HepG2 (cell line): ENCODE measurements at regions not wholly inside any gene's neighbourhood (a gene's known extent, or its start where the extent isn't known, plus 50 kb on each side); places are given as distances from the start of the nearest gene placed in this dataset.

Experiments used
- ATAC-seq: fragments of 200-7000 bp; cut with Tn5 transposase; 3 replicates; pipeline ENCODE4 v1.9.1; 2020; ENCODE audit warnings: mild to moderate bottlenecking, moderate library complexity
- BruUV-seq: library from RNA; stranded (reverse); fragments of 400-500 nt; replicated peaks from 2 replicates; lab custom pipeline; 2021; lab: Mats Ljungman, UMichigan
- CTCF ChIA-PET: fragments of 300-600 bp; formaldehyde crosslinking; extraction: SDS; loops from one replicate; lab custom pipeline; 2021; ENCODE audit warnings: low total read pairs, inconsistent platforms, low intra/inter-chr PET ratio; lab: Yijun Ruan, JAX
- POLR2A ChIA-PET: fragments of 350-600 bp; sonication (Branson Sonifier 250); formaldehyde crosslinking; loops from one replicate; lab custom pipeline; 2020; ENCODE audit warnings: antibody characterized with exemption, inconsistent platforms; lab: Yijun Ruan, JAX
- DNase-seq: peaks from one replicate; pipeline ENCODE4 v3.0.0-alpha.2; 2015; ENCODE audit warnings: low spot score
- FAIRE-seq: peaks from 3 replicates; lab custom pipeline; 2011; peaks lifted over from hg19 to GRCh38; lab: Jason Lieb, UNC
- H2AFZ ChIP-seq: one replicate; pipeline ENCODE4 v1.6.1; 2011; ENCODE audit warnings: low read length, inconsistent platforms
- H3K27ac ChIP-seq: fragments of 300-600 bp; 3 replicates; pipeline ENCODE4 v1.8.0; 2011; ENCODE audit warnings: mixed run types, mild to moderate bottlenecking, mixed read lengths, low read length, inconsistent platforms; ENCODE audit not compliant: insufficient read depth; ENCODE audit errors: extremely low read length
- H3K27me3 ChIP-seq, 2 experiments: fragments of 200-600 bp in 1 of 2; 2 replicates in 1 of 2; 3 replicates in 1 of 2; pipeline versions ENCODE4 v1.6.0 to v1.8.0; 2011; ENCODE audit warnings: low read length in 2 of 2, mild to moderate bottlenecking in 2 of 2, moderate library complexity in 2 of 2, inconsistent platforms in 1 of 2; ENCODE audit not compliant: insufficient read depth in 2 of 2, control insufficient read depth in 1 of 2
- H3K36me3 ChIP-seq, 2 experiments: fragments of 200-600 bp in 1 of 2; replicated peaks in 1 of 2; 2 replicates in 1 of 2; 3 replicates in 1 of 2; pipeline versions ENCODE4 v1.5.1 to v1.8.0; 2011; ENCODE audit warnings: low read length in 2 of 2, inconsistent platforms in 1 of 2; ENCODE audit not compliant: insufficient read depth in 2 of 2, control insufficient read depth in 1 of 2
- H3K4me1 ChIP-seq: 2 replicates; pipeline ENCODE4 v1.5.1; 2012; ENCODE audit warnings: low read length, inconsistent platforms; ENCODE audit not compliant: insufficient read depth
- H3K4me2 ChIP-seq: 2 replicates; pipeline ENCODE4 v1.6.0; 2011; ENCODE audit warnings: low read depth, low read length, inconsistent platforms
- H3K4me3 ChIP-seq, 3 experiments: fragments of 200-600 bp in 1 of 3; sonication (generic), shearing (Covaris generic) in 1 of 3; replicated peaks in 1 of 3; 2 replicates each; pipeline ENCODE4 v1.5.1; 2011 to 2016; ENCODE audit warnings: low read length in 3 of 3, inconsistent platforms in 2 of 3, low read depth in 2 of 3, mild to moderate bottlenecking in 2 of 3, control low read depth in 1 of 3, mixed read lengths in 1 of 3; ENCODE audit not compliant: insufficient read depth in 1 of 3
- H3K79me2 ChIP-seq: one replicate; pipeline ENCODE4 v1.6.1; 2011; ENCODE audit warnings: low read length, inconsistent platforms; ENCODE audit not compliant: insufficient read depth
- H3K9ac ChIP-seq: 2 replicates; pipeline ENCODE4 v1.6.0; 2011; ENCODE audit warnings: mild to moderate bottlenecking, low read depth, low read length, inconsistent platforms; ENCODE audit not compliant: insufficient read depth
- H3K9me3 ChIP-seq: 2 replicates; pipeline ENCODE4 v1.5.1; 2012; ENCODE audit warnings: mild to moderate bottlenecking, low read length
- H4K20me1 ChIP-seq: 2 replicates; pipeline ENCODE4 v1.6.0; 2011; ENCODE audit warnings: inconsistent platforms, mild to moderate bottlenecking, low read length, moderate library complexity; ENCODE audit not compliant: insufficient read depth
- AGO2 ChIP-seq: fragments of 200-400 bp; formaldehyde crosslinking; optimal IDR thresholded peaks from 2 replicates; pipeline ENCODE3; 2017; ENCODE audit warnings: mild to moderate bottlenecking, low read depth, low read length, moderate library complexity
- BORCS8-MEF2B ChIP-seq: sonication (generic); formaldehyde crosslinking; IDR thresholded peaks from 2 replicates; pipeline ENCODE4 v1.8.0; 2022; ENCODE audit warnings: mild to moderate bottlenecking, missing genetic modification reagents
- ETV6 ChIP-seq: sonication (generic); formaldehyde crosslinking; conservative IDR thresholded peaks from 2 replicates; pipeline ENCODE4 v1.4.0; 2020; ENCODE audit warnings: missing genetic modification reagents
- KDM5A ChIP-seq: fragments of 200-600 bp; sonication (generic); IDR thresholded peaks from 2 replicates; pipeline ENCODE4 v1.7.0; 2018; ENCODE audit warnings: antibody characterized with exemption, mild to moderate bottlenecking, low read length, borderline replicate concordance
- SALL1 ChIP-seq: sonication (generic); formaldehyde crosslinking; IDR thresholded peaks from 2 replicates; pipeline ENCODE4 v1.8.0; 2022; ENCODE audit warnings: mild to moderate bottlenecking, missing genetic modification reagents
- SMARCE1 ChIP-seq: fragments of 450-650 bp; IDR thresholded peaks from 2 replicates; pipeline ENCODE4 v1.6.1; 2017; ENCODE audit warnings: borderline replicate concordance
- STAG1 ChIP-seq: sonication (generic); formaldehyde crosslinking; IDR thresholded peaks from 2 replicates; pipeline ENCODE4 v1.4.0; 2020; ENCODE audit warnings: missing genetic modification reagents
- TBX3 ChIP-seq: fragments of 450-650 bp; IDR thresholded peaks from 2 replicates; pipeline ENCODE4 v1.6.1; 2017; ENCODE audit warnings: antibody characterized with exemption, mild to moderate bottlenecking, inconsistent platforms, borderline replicate concordance
- ZBTB7A ChIP-seq: sonication (generic); formaldehyde crosslinking; IDR thresholded peaks from 2 replicates; pipeline ENCODE4 v1.8.0; 2022; ENCODE audit warnings: mild to moderate bottlenecking, missing genetic modification reagents
- ZFP62 ChIP-seq: sonication (generic); formaldehyde crosslinking; IDR thresholded peaks from 2 replicates; pipeline ENCODE4 v1.4.0; 2020; ENCODE audit warnings: missing genetic modification reagents
- ZNF3 ChIP-seq: IDR thresholded peaks from 2 replicates; pipeline ENCODE4 v1.7.0; 2017; ENCODE audit warnings: inconsistent platforms
- ZNF382 ChIP-seq: sonication (generic); formaldehyde crosslinking; IDR thresholded peaks from 2 replicates; pipeline ENCODE4 v1.5.0; 2020; ENCODE audit warnings: missing genetic modification reagents, mild to moderate bottlenecking, borderline replicate concordance
- ZNF562 ChIP-seq: sonication (generic); formaldehyde crosslinking; IDR thresholded peaks from 2 replicates; pipeline ENCODE4 v1.8.0; 2022; ENCODE audit warnings: missing genetic modification reagents, borderline replicate concordance
- ZNF652 ChIP-seq: IDR thresholded peaks from 2 replicates; pipeline ENCODE4 v1.6.1; 2016; ENCODE audit warnings: low read depth, borderline replicate concordance
- WGBS: methylation state at CpG from one replicate; pipeline ENCODE4 v1.1.6; 2017; ENCODE audit warnings: low lambda C conversion rate; 5-methylcytosine and 5-hydroxymethylcytosine counted together
- in situ Hi-C: cut with HindIII; loops from 2 replicates; pipeline ENCODE4 v1.10.0; 2017; ENCODE audit warnings: low pct_unique_long_range_greater_than_20kb; ENCODE audit not compliant: extremely low pct_ligation_motif_present
- intact Hi-C: fragments of 100-400 bp; cut with micrococcal nuclease; formaldehyde crosslinking; loops from one replicate; pipeline ENCODE4 v1.10.0; 2022; ENCODE audit not compliant: unreplicated experiment
- TF ChIP-seq, protein P1 (sequence below): sonication (generic); formaldehyde crosslinking; IDR thresholded peaks from 2 replicates; pipeline ENCODE4 v1.8.1; 2023; ENCODE audit warnings: mild to moderate bottlenecking, moderate library complexity, missing genetic modification reagents
- TF ChIP-seq, protein P2 (sequence below): sonication (generic); formaldehyde crosslinking; IDR thresholded peaks from 2 replicates; pipeline ENCODE4 v1.5.0; 2020; ENCODE audit warnings: missing genetic modification reagents
- TF ChIP-seq, protein P3 (sequence below): sonication (generic); formaldehyde crosslinking; conservative IDR thresholded peaks from 2 replicates; pipeline ENCODE4 v1.4.0; 2020; ENCODE audit warnings: missing genetic modification reagents

DNA sequence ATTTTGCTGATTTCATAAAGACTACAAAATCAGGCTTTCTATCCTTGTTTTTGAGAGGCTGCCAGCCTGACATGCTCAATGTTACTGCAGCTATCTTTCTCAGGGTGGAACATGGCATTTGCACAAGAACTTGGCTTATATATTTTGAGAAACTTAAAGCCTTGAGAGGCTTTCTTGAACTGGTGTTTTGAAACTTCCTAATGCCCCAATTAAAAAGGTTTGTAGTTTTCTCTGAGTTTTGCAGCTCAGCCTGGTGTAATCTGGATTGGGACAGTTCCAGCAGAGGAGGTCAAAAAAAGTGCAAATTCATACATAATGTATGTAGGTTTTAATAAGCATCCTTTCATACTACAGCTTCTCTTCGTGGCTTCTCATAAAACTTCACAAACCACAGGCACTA lies 223.4 kb downstream of the FAM76B start:
- WGBS: 0% methylated on average over 1 of the region's 1 CpG

DNA sequence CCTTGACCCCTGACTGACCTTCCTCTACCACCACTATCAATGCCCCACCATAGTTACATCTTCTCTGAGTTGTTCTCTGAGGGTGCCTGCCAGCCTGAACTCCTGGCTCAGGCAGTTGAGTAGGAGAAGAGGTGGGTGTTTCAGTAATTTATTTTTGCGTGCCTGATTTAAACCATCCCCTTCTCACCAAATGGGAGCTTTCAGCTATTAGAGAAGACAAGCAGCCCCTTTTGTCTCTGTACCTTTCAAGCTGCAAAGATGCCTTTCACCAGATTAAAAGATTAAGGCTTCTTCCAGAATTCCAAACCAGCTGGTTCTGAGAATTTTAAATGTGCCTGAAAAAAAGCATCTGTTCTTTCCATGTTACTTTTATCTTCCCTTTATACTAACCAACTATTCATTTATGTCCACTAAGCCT lies 223.8 kb downstream of the FAM76B start:
- no peaks in the 10 kb centered on the region for H3K27me3 ChIP-seq
- no TSS peak for BruUV-seq
- CTCF ChIA-PET: no interaction called here
- H3K27ac ChIP-seq: no peak overlapping the region
- POLR2A ChIA-PET: no interaction called here
- H3K9me3 ChIP-seq: no peaks in the 10 kb centered on the region
- H2AFZ ChIP-seq: no peak overlapping the region
- in situ Hi-C loops: no loop called here
- no peaks in the 10 kb centered on the region for H3K36me3 ChIP-seq
- no peak for ATAC-seq
- no peak for DNase-seq
- 0% methylated on average over 1 of the region's 1 CpG for WGBS
- H3K79me2 ChIP-seq: no peaks in the 10 kb centered on the region
- intact Hi-C loops: no loop called here
- TF ChIP-seq KDM5A: no peak
- TF ChIP-seq ZBTB7A (CRISPR knock-in tag): no peak
- no peak for TF ChIP-seq ZNF562 (CRISPR knock-in tag)
- TF ChIP-seq, protein P1, sequence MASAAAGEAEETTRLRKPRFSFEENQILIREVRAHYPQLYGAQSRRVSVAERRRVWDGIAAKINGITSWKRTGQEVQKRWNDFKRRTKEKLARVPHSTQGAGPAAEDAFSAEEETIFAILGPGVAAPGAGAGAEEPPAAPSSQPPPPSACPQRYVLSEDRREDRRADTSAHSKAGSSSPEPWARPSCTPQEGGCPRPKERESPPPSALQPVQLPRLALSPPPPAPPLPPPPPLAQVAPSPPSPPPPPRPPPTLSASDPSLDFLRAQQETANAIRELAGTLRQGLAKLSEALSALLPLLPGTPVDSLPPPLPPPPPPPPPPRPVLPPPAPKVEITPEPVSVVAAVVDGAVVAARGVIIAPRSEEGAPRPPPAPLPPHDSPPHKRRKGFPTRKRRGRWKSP (CRISPR knock-in tag): no peak
- no peak for TF ChIP-seq ZNF652 (CRISPR knock-in tag)
- TF ChIP-seq, protein P2, sequence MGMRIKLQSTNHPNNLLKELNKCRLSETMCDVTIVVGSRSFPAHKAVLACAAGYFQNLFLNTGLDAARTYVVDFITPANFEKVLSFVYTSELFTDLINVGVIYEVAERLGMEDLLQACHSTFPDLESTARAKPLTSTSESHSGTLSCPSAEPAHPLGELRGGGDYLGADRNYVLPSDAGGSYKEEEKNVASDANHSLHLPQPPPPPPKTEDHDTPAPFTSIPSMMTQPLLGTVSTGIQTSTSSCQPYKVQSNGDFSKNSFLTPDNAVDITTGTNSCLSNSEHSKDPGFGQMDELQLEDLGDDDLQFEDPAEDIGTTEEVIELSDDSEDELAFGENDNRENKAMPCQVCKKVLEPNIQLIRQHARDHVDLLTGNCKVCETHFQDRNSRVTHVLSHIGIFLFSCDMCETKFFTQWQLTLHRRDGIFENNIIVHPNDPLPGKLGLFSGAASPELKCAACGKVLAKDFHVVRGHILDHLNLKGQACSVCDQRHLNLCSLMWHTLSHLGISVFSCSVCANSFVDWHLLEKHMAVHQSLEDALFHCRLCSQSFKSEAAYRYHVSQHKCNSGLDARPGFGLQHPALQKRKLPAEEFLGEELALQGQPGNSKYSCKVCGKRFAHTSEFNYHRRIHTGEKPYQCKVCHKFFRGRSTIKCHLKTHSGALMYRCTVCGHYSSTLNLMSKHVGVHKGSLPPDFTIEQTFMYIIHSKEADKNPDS (CRISPR knock-in tag): no peak
- TF ChIP-seq, protein P3, sequence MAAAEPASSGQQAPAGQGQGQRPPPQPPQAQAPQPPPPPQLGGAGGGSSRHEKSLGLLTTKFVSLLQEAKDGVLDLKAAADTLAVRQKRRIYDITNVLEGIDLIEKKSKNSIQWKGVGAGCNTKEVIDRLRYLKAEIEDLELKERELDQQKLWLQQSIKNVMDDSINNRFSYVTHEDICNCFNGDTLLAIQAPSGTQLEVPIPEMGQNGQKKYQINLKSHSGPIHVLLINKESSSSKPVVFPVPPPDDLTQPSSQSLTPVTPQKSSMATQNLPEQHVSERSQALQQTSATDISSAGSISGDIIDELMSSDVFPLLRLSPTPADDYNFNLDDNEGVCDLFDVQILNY (CRISPR knock-in tag): no peak
- TF ChIP-seq ZNF382 (CRISPR knock-in tag): no peak
- TF ChIP-seq SALL1 (CRISPR knock-in tag): no peak
- TF ChIP-seq ZNF3 (CRISPR knock-in tag): no peak
- no peak for TF ChIP-seq ZFP62 (CRISPR knock-in tag)
- TF ChIP-seq TBX3: no peak
- no peak for FAIRE-seq
- no peaks in the 10 kb centered on the region for H3K4me1 ChIP-seq
- H3K9ac ChIP-seq: no peak overlapping the region
- H4K20me1 ChIP-seq: no peaks in the 10 kb centered on the region
- no peak overlapping the region for H3K4me3 ChIP-seq
- H3K4me2 ChIP-seq: no peak overlapping the region

More for the DNA sequence above, 223.4 kb downstream of the FAM76B start:
- H3K27me3 ChIP-seq: no peaks in the 10 kb centered on the region
- ChIA-PET CTCF (no interaction called here), POLR2A (no interaction called here)
- FAIRE-seq: no peak
- no peaks in the 10 kb centered on the region for H3K36me3 ChIP-seq
- no peaks in the 10 kb centered on the region for H4K20me1 ChIP-seq
- H2AFZ ChIP-seq: no peak overlapping the region
- no peak overlapping the region for H3K27ac ChIP-seq
- BruUV-seq: no TSS peak
- H3K9ac ChIP-seq: no peak overlapping the region
- no peaks in the 10 kb centered on the region for H3K9me3 ChIP-seq
- H3K4me2 ChIP-seq: no peak overlapping the region
- no peak for DNase-seq
- H3K4me1 ChIP-seq: no peaks in the 10 kb centered on the region
- ATAC-seq: no peak
- in situ Hi-C loops: no loop called here
- no peak overlapping the region for H3K4me3 ChIP-seq
- intact Hi-C loops: no loop called here
- H3K79me2 ChIP-seq: no peaks in the 10 kb centered on the region
- no peak for TF ChIP-seq SMARCE1
- no peak for TF ChIP-seq BORCS8-MEF2B (CRISPR knock-in tag)
- no peak for TF ChIP-seq ETV6 (CRISPR knock-in tag)
- TF ChIP-seq STAG1: no peak
- no peak for TF ChIP-seq AGO2
